ENCODE measurements at regions not wholly inside any gene's neighbourhood (a gene's known extent, or its start where the extent isn't known, plus 50 kb on each side); places are given as distances from the start of the nearest gene placed in this dataset.
"Not testable (repeated sequence)": the region's sequence is repeated elsewhere in the genome, so short reads cannot be mapped to it uniquely, and the experiment has no call there.

- no peak for DNase-seq
Measured at GRCh38 chr15:39230205-39230907, 350.5 kb upstream of the THBS1 start.

- no peak for DNase-seq
Measured at GRCh38 chr15:39230908-39231285, 350.0 kb upstream of the THBS1 start.

GRCh38 chr15:39232512-39232911, 348.4 kb upstream of the THBS1 start:
- DNase-seq = no peak

GRCh38 chr15:39235084-39235795, 345.6 kb upstream of the THBS1 start:
- DNase-seq = no peak

GRCh38 chr15:39236375-39236774, 344.5 kb upstream of the THBS1 start:
- DNase-seq = no peak

DNA sequence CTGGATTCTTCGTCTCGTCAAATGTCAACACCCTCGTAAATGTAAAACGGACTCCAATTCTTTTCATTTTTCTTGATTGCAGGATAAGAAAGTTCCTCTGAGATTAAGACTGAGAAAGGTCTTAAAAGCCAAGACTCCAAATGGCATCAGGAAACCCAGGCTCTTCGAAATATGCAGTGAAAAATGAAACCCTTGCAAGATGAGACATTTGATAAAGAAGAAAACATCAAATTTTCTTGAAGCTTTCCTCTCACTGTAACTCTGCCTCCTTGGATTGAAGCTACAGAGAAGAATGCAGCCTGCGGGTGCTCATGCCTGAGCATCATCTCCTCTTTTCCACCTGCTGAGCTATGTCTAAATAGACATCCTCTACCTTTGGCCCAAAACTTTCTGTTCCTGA, 342.4 kb upstream of the THBS1 start:
- DNase-seq = no peak

GRCh38 chr15:39239562-39239961, 341.3 kb upstream of the THBS1 start:
- no peak for DNase-seq

DNA sequence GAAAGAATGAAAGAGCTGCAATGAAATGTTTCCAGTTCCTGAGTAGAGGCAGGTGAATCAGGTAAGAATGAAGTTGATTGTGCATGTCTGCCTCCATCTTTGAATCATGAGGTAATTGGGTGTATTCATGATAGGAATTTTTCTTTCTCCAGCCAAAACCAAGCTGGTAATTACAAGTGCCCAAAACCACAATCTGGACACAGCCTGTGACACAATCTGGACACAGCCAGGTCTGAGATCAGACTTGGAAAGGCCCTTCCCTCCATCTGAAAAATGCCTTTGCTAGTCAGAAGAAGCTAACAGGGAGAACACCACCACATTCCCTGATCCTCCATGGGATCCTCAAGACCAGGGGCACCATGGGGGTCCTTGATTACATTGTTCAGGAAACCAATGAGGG, 338.5 kb upstream of the THBS1 start:
- no peak for DNase-seq

GRCh38 chr15:39243396-39243795, 337.5 kb upstream of the THBS1 start:
- no peak for DNase-seq

DNA sequence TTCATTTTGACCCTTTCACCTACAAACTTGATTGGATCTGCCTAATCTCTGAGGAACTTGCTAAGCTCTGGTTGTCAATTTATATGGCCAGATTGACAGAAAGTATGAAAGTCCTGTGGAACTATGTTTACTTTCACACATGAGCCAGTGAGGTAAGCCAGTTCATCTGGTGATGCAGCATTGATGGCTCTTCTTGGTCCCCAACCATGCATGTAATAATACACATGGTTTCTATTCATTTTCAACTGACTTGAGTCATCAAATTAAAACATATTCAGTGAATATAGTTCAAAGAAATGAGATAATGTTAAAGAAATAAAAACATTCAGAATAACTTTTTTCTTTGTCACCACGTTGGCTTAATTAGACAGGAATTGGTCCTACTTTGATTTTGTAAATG, 336.1 kb upstream of the THBS1 start:
- DNase-seq = no peak

GRCh38 chr15:39246523-39246922, 334.4 kb upstream of the THBS1 start:
- no peak for DNase-seq

DNA sequence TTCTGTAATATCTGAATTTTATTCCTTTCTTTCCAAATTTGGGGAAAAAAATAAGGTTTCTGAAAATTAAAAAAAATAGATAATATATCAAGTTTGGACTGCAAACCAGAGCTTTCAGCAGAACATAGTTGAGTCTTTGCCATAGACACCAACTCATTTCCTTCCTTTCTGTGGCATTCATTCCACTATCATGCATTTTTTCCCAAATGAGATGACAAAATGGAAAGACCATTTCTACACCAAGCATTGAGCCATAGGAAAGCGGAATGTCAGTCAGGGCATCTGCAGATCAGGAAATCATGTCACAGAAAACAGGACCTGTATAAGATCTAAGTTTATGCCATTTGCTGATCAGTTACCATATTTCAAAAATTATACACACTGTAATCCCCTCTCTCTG, 333.3 kb upstream of the THBS1 start:
- no peak for DNase-seq

- no peak for DNase-seq
Measured at GRCh38 chr15:39248204-39248603, 332.7 kb upstream of the THBS1 start.

DNA sequence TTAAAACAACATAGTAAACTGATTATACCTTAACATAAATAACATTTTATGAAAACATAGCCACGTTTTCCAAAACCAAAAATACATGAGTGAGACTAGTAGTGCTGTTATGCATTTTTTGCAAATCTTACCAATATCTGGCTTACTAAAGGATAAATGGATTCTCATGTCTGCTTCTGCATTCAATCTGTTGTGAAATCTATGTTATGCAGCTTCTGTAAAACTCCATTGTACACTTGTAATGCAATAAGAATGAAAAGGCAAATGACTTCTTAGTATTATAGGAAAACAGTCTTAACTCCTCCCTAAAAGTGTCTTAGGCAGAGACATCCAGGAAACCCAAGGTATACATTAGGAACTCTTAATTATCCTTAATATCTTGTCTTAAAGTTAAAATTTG, 330.9 kb upstream of the THBS1 start:
- no peak for DNase-seq

GRCh38 chr15:39250460-39251186, 330.3 kb upstream of the THBS1 start:
- DNase-seq = no peak

GRCh38 chr15:39251413-39252133, 329.3 kb upstream of the THBS1 start:
- DNase-seq = no peak

- DNase-seq = no peak
Measured at GRCh38 chr15:39252134-39252470, 328.8 kb upstream of the THBS1 start.

DNA sequence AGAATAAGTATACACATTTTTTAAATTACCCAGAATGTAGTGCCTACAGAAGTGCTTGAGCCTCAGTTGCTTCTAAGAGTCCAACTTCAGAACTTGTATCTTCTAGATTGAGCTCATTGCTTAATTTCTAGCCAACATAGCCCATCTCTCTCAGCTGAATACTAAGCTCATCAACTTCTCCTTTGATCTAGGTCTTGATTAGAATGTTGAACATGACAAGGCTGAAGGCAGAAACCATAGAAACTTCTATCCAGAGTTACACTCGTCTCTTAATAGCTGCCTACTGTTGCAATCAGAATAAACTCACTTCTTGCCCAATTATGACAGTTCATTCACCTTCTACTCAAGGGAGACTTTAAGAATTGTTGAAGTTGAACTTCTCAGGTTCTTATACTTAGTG, 327.3 kb upstream of the THBS1 start:
- no peak for DNase-seq

GRCh38 chr15:39254181-39254580, 326.7 kb upstream of the THBS1 start:
- no peak for DNase-seq

DNA sequence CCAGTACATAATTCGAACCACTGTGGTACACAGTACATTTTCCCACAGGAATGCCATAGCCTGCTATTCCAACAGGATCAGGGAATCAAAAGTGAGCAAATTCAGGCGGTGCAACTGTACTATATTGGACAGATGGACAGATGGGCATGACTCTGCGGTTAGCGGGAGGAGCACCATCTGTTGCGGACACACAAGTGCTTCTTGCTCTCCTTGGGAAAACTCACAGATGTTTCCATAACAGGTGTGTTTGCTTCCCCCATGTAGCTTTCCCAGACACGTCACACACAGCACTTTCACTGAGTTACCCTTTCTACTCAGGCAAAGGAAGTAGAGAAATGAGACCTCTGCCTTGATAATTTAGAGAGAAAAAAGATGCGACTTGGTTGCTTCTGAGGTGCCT, 325.1 kb upstream of the THBS1 start:
- no peak for DNase-seq

DNA sequence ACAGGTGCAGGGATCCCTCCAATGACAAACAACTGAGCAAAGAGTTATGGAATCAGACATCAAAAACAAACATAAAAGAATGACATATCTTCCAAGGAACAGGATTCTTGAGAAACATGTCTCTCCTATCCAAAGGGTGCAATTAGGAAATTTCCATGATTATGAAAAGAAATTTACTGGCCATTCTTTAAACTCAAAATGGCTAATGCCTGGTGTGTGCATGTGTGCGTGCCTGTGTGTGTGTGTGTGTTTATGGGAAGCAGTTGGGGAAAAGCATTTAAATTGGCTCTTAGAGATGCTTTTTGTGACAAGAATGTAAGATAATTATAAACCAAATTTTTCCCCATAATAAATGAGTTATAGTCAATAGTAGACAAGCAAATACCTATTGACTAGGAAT, 320.5 kb upstream of the THBS1 start:
- no peak for DNase-seq

DNA sequence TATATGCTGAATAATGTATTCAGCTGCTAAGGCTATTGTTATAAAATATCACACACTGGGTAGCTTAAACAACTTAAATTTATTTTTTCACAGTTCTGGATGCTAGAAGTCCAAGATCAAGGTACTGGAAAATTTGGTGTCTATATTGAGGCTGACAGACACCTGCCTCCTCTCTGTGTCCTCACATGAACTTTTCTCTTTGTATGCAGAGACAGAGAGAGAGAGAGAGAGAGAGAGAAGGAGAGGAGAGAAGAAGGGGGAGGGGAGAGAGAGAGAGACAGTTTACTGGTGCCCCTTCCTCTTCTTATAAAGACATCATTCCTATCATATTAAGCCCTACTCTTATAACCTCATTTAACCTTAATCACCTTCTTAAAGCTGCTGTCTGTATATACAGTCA, 320.1 kb upstream of the THBS1 start:
- no peak for DNase-seq

- DNase-seq = not testable (repeated sequence)
Measured at GRCh38 chr15:39261397-39262183, 319.3 kb upstream of the THBS1 start.

Measured in activated T-cell treated with anti-CD3 and anti-CD28 coated beads for 4 hours (primary cell).